ENCODE measurements at regions not wholly inside any gene's neighbourhood (a gene's known extent, or its start where the extent isn't known, plus 50 kb on each side); places are given as distances from the start of the nearest gene placed in this dataset.

GRCh38 chr7:10034843-10035556 is 938.7 kb upstream of the PHF14 start:
- TF ChIP-seq CTCF (IDR thresholded peaks at IDR 0.05) = no peak
- TF ChIP-seq POLR2A (IDR thresholded peaks at IDR 0.05) = no peak
- no peak for TF ChIP-seq POLR2AphosphoS5 (IDR thresholded peaks at IDR 0.05)

Measured in upper lobe of left lung (tissue), 4 donors.